H1 (cell line): ENCODE measurements at regions not wholly inside any gene's neighbourhood (a gene's known extent, or its start where the extent isn't known, plus 50 kb on each side); places are given as distances from the start of the nearest gene placed in this dataset.

Source experiments
- CTCF ChIA-PET: fragments of 300-600 bp; sonication (Branson Sonifier 250); formaldehyde crosslinking; loops from one replicate; lab custom pipeline; 2021; ENCODE audit not compliant: partially characterized antibody; lab: Charles Lee
- POLR2A ChIA-PET: fragments of 300-600 bp; sonication (Branson Sonifier 250); formaldehyde crosslinking; loops from one replicate; lab custom pipeline; 2021; ENCODE audit warnings: inconsistent platforms; ENCODE audit not compliant: partially characterized antibody; lab: Charles Lee
- DNase-seq, 2 experiments: peaks; one replicate each; pipeline versions ENCODE4 v3.0.0 to v3.0.0-alpha.2; 2010 to 2022; ENCODE audit warnings: low spot score in 2 of 2, low read depth in 1 of 2, mixed read lengths in 1 of 2
- FAIRE-seq: peaks from 2 replicates; lab custom pipeline; 2011; peaks lifted over from hg19 to GRCh38; lab: Jason Lieb, UNC
- H2AFZ ChIP-seq: 2 replicates; pipeline ENCODE4 v1.8.1; 2012; ENCODE audit warnings: low read length, inconsistent platforms
- H2AK5ac ChIP-seq: 2 replicates; pipeline ENCODE4 v1.6.1; 2013; ENCODE audit warnings: low read depth, low read length
- H2BK120ac ChIP-seq: replicated peaks from 2 replicates; pipeline ENCODE3; 2013; ENCODE audit warnings: low read depth, low read length, inconsistent platforms
- H2BK12ac ChIP-seq: 2 replicates; pipeline ENCODE4 v1.6.1; 2013; ENCODE audit warnings: low read depth, low read length
- H2BK15ac ChIP-seq: 2 replicates; pipeline ENCODE4 v1.6.1; 2013; ENCODE audit warnings: low read length
- H2BK20ac ChIP-seq: 2 replicates; pipeline ENCODE4 v1.6.1; 2013; ENCODE audit warnings: low read length
- H2BK5ac ChIP-seq: 2 replicates; pipeline ENCODE4 v1.6.1; 2013; ENCODE audit warnings: low read depth, low read length
- H3K14ac ChIP-seq: 2 replicates; pipeline ENCODE4 v1.6.1; 2013; ENCODE audit warnings: inconsistent platforms; ENCODE audit not compliant: insufficient read length
- H3K18ac ChIP-seq: 2 replicates; pipeline ENCODE4 v1.6.1; 2013; ENCODE audit warnings: low read length; ENCODE audit errors: extremely low read depth
- H3K23ac ChIP-seq: 2 replicates; pipeline ENCODE4 v1.6.1; 2013; ENCODE audit warnings: inconsistent platforms; ENCODE audit not compliant: insufficient read length
- H3K23me2 ChIP-seq: 2 replicates; pipeline ENCODE4 v1.6.1; 2013; ENCODE audit warnings: low read depth, low read length
- H3K27ac ChIP-seq: 2 replicates; pipeline ENCODE4 v1.6.1; 2011; ENCODE audit warnings: low read depth, low read length, inconsistent platforms
- H3K27me3 ChIP-seq, 4 experiments: replicated peaks in 1 of 4; 1 replicate in 1 of 4; 2 replicates in 3 of 4; pipeline versions ENCODE4 v1.6.1 to v1.8.1; 2011 to 2013; ENCODE audit warnings: low read length in 3 of 4, mild to moderate bottlenecking in 3 of 4, inconsistent platforms in 2 of 4, mixed read lengths in 2 of 4, moderate library complexity in 1 of 4; ENCODE audit not compliant: control insufficient read depth in 3 of 4, insufficient read depth in 3 of 4; ENCODE audit errors: extremely low read depth in 1 of 4
- H3K36me3 ChIP-seq, 4 experiments: 2 replicates each; pipeline versions ENCODE4 v1.6.1 to v1.8.1; 2011 to 2013; ENCODE audit warnings: mild to moderate bottlenecking in 4 of 4, low read length in 3 of 4, moderate library complexity in 2 of 4, control low read depth in 1 of 4, inconsistent platforms in 1 of 4; ENCODE audit not compliant: insufficient read depth in 4 of 4, control insufficient read depth in 2 of 4
- H3K4ac ChIP-seq: replicated peaks from 2 replicates; pipeline ENCODE3; 2013; ENCODE audit warnings: low read length, low read depth, mixed read lengths, inconsistent platforms; ENCODE audit not compliant: insufficient read length
- H3K4me1 ChIP-seq, 4 experiments: replicated peaks in 1 of 4; 1 replicate in 1 of 4; 2 replicates in 3 of 4; pipeline versions ENCODE4 v1.6.1 to v1.8.1; 2011 to 2013; ENCODE audit warnings: low read length in 3 of 4, inconsistent platforms in 2 of 4, mixed read lengths in 1 of 4; ENCODE audit not compliant: insufficient read depth in 4 of 4, control insufficient read depth in 3 of 4
- H3K4me2 ChIP-seq, 2 experiments: 2 replicates each; pipeline versions ENCODE4 v1.6.1 to v1.8.1; 2011 to 2013; ENCODE audit warnings: low read depth in 2 of 2, low read length in 2 of 2, control low read depth in 1 of 2, inconsistent platforms in 1 of 2, mild to moderate bottlenecking in 1 of 2; ENCODE audit not compliant: insufficient read depth in 1 of 2
- H3K4me3 ChIP-seq, 4 experiments: fragments of 200-600, 300-600 bp in 1 of 4; sonication (generic), shearing (Covaris generic), sonication (Bioruptor Twin) in 1 of 4; 2 replicates each; pipeline versions ENCODE4 v1.5.1 to v1.8.1; 2011 to 2016; ENCODE audit warnings: low read length in 4 of 4, low read depth in 3 of 4, control low read depth in 2 of 4, inconsistent platforms in 2 of 4, mild to moderate bottlenecking in 2 of 4, mixed read lengths in 1 of 4, moderate library complexity in 1 of 4; ENCODE audit not compliant: insufficient read depth in 2 of 4; ENCODE audit errors: extremely low read depth in 1 of 4
- H3K56ac ChIP-seq: replicated peaks from 2 replicates; pipeline ENCODE3; 2013; ENCODE audit warnings: low read depth, mild to moderate bottlenecking, mixed read lengths, low read length, inconsistent platforms; ENCODE audit not compliant: insufficient read length
- H3K79me1 ChIP-seq: 2 replicates; pipeline ENCODE4 v1.6.1; 2013; ENCODE audit warnings: low read depth, low read length, control low read depth
- H3K79me2 ChIP-seq, 2 experiments: 2 replicates each; pipeline versions ENCODE4 v1.6.1 to v1.8.1; 2012 to 2013; ENCODE audit warnings: low read length in 2 of 2, mild to moderate bottlenecking in 2 of 2, inconsistent platforms in 1 of 2; ENCODE audit not compliant: insufficient read depth in 2 of 2, control insufficient read depth in 1 of 2
- H3K9ac ChIP-seq, 4 experiments: replicated peaks in 1 of 4; 1 replicate in 1 of 4; 2 replicates in 3 of 4; pipeline versions ENCODE4 v1.6.1 to v1.8.1; 2011 to 2013; ENCODE audit warnings: low read depth in 3 of 4, low read length in 3 of 4, control low read depth in 2 of 4, mild to moderate bottlenecking in 2 of 4, moderate library complexity in 2 of 4, inconsistent platforms in 1 of 4; ENCODE audit errors: extremely low read depth in 1 of 4
- H3K9me3 ChIP-seq, 2 experiments: 2 replicates each; pipeline versions ENCODE4 v1.6.1 to v1.8.1; 2012 to 2013; ENCODE audit warnings: mild to moderate bottlenecking in 2 of 2, moderate library complexity in 2 of 2, control low read depth in 1 of 2, inconsistent platforms in 1 of 2, low read depth in 1 of 2, low read length in 1 of 2, mixed read lengths in 1 of 2; ENCODE audit not compliant: insufficient read depth in 2 of 2
- H4K20me1 ChIP-seq, 2 experiments: replicated peaks in 1 of 2; 2 replicates each; pipeline versions ENCODE3 to v1.8.1; 2011 to 2013; ENCODE audit warnings: inconsistent platforms in 2 of 2, low read length in 2 of 2, mild to moderate bottlenecking in 1 of 2; ENCODE audit not compliant: insufficient read depth in 2 of 2, control insufficient read depth in 1 of 2
- H4K5ac ChIP-seq: 2 replicates; pipeline ENCODE4 v1.6.1; 2013; ENCODE audit warnings: low read length, low read depth, mixed read lengths, inconsistent platforms; ENCODE audit not compliant: insufficient read length
- H4K8ac ChIP-seq: 2 replicates; pipeline ENCODE4 v1.8.0; 2013; ENCODE audit warnings: mild to moderate bottlenecking, moderate library complexity, low read length, inconsistent platforms; ENCODE audit not compliant: insufficient read depth; ENCODE audit errors: extremely low read depth
- H4K91ac ChIP-seq: replicated peaks from 2 replicates; pipeline ENCODE3; 2013; ENCODE audit warnings: low read length, mixed read lengths, inconsistent platforms; ENCODE audit not compliant: insufficient read length
- ASH2L ChIP-seq: fragments of 200-600, 300-600 bp; sonication (generic); IDR thresholded peaks from one replicate; pipeline ENCODE4 v1.7.1; 2017; ENCODE audit warnings: low read length
- SP1 ChIP-seq: IDR thresholded peaks from 2 replicates; pipeline ENCODE4 v1.6.1; 2011; ENCODE audit warnings: low read depth, low read length
- WGBS, 2 experiments: shearing (Covaris generic) in 1 of 2; methylation state at CpG; one replicate each; pipeline versions ENCODE4 v1.1.6 to v1.1.7; 2013 to 2015; ENCODE audit warnings: low lambda C conversion rate in 2 of 2, mixed read lengths in 2 of 2, inconsistent platforms in 1 of 2, low coverage in 1 of 2, missing lambda C conversion rate in 1 of 2; ENCODE audit not compliant: insufficient replicate concordance in 2 of 2, insufficient coverage in 1 of 2, insufficient read length in 1 of 2; ENCODE audit errors: extremely low coverage in 1 of 2, missing lambda C conversion rate in 1 of 2; 5-methylcytosine and 5-hydroxymethylcytosine counted together

GRCh38 chr6:164315376-164315775, 900.9 kb downstream of the QKI start:
- H3K27ac ChIP-seq = no peak overlapping the region
- H3K9ac ChIP-seq = no peak overlapping the region
- H3K36me3 ChIP-seq = no peaks in the 10 kb centered on the region
- no peak overlapping the region for H4K91ac ChIP-seq
- ChIA-PET CTCF (no interaction called here), POLR2A (no interaction called here)
- no peak overlapping the region for H3K18ac ChIP-seq
- H2BK5ac ChIP-seq = no peak overlapping the region
- no peak overlapping the region for H3K23ac ChIP-seq
- 84% methylated on average over 2 of the region's 2 CpGs; no CpG with 5 or more reads in 1 of the 2 experiments for WGBS, 2 experiments
- DNase-seq = no peak
- H3K23me2 ChIP-seq = no peaks in the 10 kb centered on the region
- no peaks in the 10 kb centered on the region for H3K79me1 ChIP-seq
- H3K56ac ChIP-seq = no peak overlapping the region
- FAIRE-seq = no peak
- no peak overlapping the region for H2BK20ac ChIP-seq
- H2AFZ ChIP-seq = no peak overlapping the region
- H2BK12ac ChIP-seq = no peak overlapping the region
- no peaks in the 10 kb centered on the region for H4K20me1 ChIP-seq
- no peak overlapping the region for H3K4me3 ChIP-seq
- no peak overlapping the region for H2BK120ac ChIP-seq
- no peak overlapping the region for H4K5ac ChIP-seq
- H3K4me2 ChIP-seq = no peak overlapping the region
- H2BK15ac ChIP-seq = no peak overlapping the region
- H3K9me3 ChIP-seq = no peaks in the 10 kb centered on the region
- H3K4me1 ChIP-seq = no peaks in the 10 kb centered on the region
- no peak overlapping the region for H4K8ac ChIP-seq
- H3K27me3 ChIP-seq = no peaks in the 10 kb centered on the region
- H3K79me2 ChIP-seq = no peaks in the 10 kb centered on the region
- no peak overlapping the region for H2AK5ac ChIP-seq
- H3K14ac ChIP-seq = no peak overlapping the region
- H3K4ac ChIP-seq = no peak overlapping the region
- TF ChIP-seq ASH2L = no peak
- no peak for TF ChIP-seq SP1
